ENCODE measurements at regions not wholly inside any gene's neighbourhood (a gene's known extent, or its start where the extent isn't known, plus 50 kb on each side); places are given as distances from the start of the nearest gene placed in this dataset.
"Not testable (repeated sequence)": the region's sequence is repeated elsewhere in the genome, so short reads cannot be mapped to it uniquely, and the experiment has no call there.

DNA sequence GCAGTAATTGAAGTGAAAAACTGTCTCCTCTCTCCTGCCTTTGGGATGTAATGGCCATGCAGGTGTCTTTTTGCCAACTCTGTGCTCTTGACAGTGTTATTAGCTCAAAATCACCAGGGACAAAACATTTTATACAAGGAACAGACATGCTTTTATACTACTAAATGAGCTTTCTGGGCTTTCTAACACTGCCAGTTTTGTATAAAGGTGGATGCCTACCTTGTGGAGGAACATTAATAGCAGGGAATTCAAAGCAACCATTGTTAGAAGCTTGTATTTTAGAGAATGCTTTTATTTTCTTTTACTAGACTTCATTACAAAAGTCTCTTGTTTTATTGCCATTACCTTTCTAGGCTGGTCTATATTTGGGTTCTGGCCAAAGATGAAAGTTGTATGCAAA is 54.7 kb upstream of the ARSJ start:
- Histone ChIP-seq H3K9me3 (replicated peaks; ENCODE audit: low read length) (no peaks in the 10 kb centered on the region), H3K4me2 (ENCODE audit: low read length) (no peak overlapping the region), H3K4me1 (ENCODE audit: control insufficient read depth, insufficient read depth, low read length) (no peaks in the 10 kb centered on the region), H3K36me3 (ENCODE audit: insufficient read depth, low read length) (no peaks in the 10 kb centered on the region), H3K27me3 (ENCODE audit: control insufficient read depth, insufficient read depth, low read length) (no peaks in the 10 kb centered on the region), H3K9ac (ENCODE audit: low read depth, low read length) (no peak overlapping the region), H3K4me3 (ENCODE audit: low read length) (no peak overlapping the region)

DNA sequence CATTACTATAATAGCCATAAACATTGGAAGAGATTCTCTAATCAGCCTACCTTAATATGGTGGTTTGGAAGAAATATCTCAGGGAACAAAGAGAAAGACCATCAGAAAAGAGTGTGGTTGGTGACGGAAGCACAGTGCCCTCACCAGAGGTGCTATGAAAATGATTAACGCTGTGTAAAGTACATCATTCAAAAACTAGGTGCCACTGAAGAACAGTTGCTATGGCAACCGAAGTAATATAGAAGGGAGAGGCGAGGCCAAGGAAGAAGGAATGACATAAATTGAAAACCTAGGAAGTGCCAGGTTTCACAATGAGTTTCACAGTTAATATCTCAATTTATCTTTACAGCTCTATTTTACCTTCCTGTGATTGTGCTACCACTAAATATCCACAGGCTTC is 57.0 kb upstream of the ARSJ start:
- Histone ChIP-seq H3K4me2 (ENCODE audit: low read length) (no peak overlapping the region), H3K4me1 (ENCODE audit: control insufficient read depth, insufficient read depth, low read length) (peaks cover 13% of the 10 kb centered on the region), H3K9ac (ENCODE audit: low read depth, low read length) (no peak overlapping the region), H3K4me3 (ENCODE audit: low read length) (no peak overlapping the region), H3K27me3 (ENCODE audit: control insufficient read depth, insufficient read depth, low read length) (no peaks in the 10 kb centered on the region), H3K9me3 (replicated peaks; ENCODE audit: low read length) (no peaks in the 10 kb centered on the region), H3K36me3 (ENCODE audit: insufficient read depth, low read length) (no peaks in the 10 kb centered on the region)

DNA sequence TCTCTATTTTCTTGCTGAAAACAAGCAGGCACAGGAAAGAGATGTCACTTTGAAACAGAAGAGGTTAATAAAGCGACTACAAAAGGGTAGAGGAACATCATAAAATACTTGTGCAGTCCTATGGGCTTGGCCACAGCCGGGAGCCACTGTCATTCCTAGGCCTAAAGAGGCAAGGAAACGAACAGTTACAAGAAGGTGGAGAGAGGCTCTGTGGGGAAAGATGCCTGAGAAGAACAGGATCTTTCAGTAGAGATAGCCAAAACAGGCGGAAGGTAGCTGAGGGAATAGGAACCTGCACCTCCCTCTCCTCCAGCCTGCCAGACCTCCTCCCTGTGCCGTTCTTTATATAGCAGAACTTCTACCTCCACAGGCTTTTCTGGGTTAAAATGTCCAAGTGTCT is 57.4 kb upstream of the ARSJ start:
- Histone ChIP-seq H3K9ac (ENCODE audit: low read depth, low read length) (no peak overlapping the region), H3K36me3 (ENCODE audit: insufficient read depth, low read length) (no peaks in the 10 kb centered on the region), H3K4me1 (ENCODE audit: control insufficient read depth, insufficient read depth, low read length) (peaks cover 13% of the 10 kb centered on the region), H3K9me3 (replicated peaks; ENCODE audit: low read length) (no peaks in the 10 kb centered on the region), H3K4me2 (ENCODE audit: low read length) (no peak overlapping the region), H3K4me3 (ENCODE audit: low read length) (no peak overlapping the region), H3K27me3 (ENCODE audit: control insufficient read depth, insufficient read depth, low read length) (no peaks in the 10 kb centered on the region)

DNA sequence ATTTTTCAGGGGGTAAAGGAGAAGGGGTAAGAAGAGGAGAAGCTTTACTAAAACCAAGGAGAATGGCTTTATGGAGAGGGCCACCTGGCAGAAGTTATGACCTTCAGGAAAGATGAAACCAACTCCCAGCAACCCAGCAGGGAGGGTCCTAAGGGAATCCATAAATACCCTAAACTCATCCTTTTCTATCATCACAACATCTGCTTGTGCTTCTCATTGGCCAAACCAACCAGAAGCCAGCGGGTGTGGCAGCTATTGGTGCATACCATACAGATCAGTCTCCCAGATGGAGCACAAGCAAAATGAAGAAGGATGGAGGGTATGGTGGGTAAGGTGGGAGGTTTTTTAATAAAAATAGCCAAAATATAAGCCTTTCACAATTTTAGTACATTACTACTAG is 58.5 kb upstream of the ARSJ start:
- no peak overlapping the region for H3K9ac ChIP-seq (ENCODE audit: low read depth, low read length)
- H3K27me3 ChIP-seq (ENCODE audit: control insufficient read depth, insufficient read depth, low read length), result no peaks in the 10 kb centered on the region
- H3K4me1 ChIP-seq (ENCODE audit: control insufficient read depth, insufficient read depth, low read length), result peaks cover 13% of the 10 kb centered on the region
- no peak overlapping the region for H3K4me3 ChIP-seq (ENCODE audit: low read length)
- no peak overlapping the region for H3K4me2 ChIP-seq (ENCODE audit: low read length)
- no peaks in the 10 kb centered on the region for H3K9me3 ChIP-seq (replicated peaks; ENCODE audit: low read length)
- no peaks in the 10 kb centered on the region for H3K36me3 ChIP-seq (ENCODE audit: insufficient read depth, low read length)

DNA sequence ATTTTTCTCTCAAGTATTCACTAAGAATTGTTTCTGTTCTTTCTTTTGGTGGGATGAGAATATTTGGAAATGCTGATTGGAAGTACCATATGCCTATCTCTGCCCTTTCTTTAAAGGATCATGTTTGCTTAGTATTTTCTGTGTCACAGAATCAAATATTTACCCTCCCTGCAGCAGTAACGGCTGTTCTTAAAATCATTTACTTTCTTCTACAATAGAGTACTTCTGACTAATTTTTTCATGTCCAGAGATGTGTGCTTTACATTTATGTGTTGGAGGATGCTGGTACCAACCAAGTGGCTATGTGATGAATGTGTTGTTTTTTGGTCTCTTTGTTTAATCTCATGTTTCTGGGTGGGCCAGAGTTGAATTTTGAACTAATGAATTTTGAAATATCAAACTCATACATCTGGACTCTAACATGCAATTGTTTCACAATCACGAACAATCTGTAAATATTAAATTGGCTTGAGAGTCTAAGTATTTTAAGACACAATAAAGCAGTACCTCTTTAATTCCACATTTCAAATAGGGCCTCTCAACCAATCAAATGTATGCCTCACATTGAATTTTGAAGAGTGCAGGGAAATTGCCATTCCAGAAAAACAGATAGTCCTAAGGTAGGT is 59.4 kb upstream of the ARSJ start:
- no peaks in the 10 kb centered on the region for H3K9me3 ChIP-seq (replicated peaks; ENCODE audit: low read length)
- no peaks in the 10 kb centered on the region for H3K36me3 ChIP-seq (ENCODE audit: insufficient read depth, low read length)
- H3K9ac ChIP-seq (ENCODE audit: low read depth, low read length), result no peak overlapping the region
- H3K4me2 ChIP-seq (ENCODE audit: low read length), result no peak overlapping the region
- H3K27me3 ChIP-seq (ENCODE audit: control insufficient read depth, insufficient read depth, low read length), result no peaks in the 10 kb centered on the region
- no peak overlapping the region for H3K4me3 ChIP-seq (ENCODE audit: low read length)
- peaks cover 13% of the 10 kb centered on the region for H3K4me1 ChIP-seq (ENCODE audit: control insufficient read depth, insufficient read depth, low read length)

DNA sequence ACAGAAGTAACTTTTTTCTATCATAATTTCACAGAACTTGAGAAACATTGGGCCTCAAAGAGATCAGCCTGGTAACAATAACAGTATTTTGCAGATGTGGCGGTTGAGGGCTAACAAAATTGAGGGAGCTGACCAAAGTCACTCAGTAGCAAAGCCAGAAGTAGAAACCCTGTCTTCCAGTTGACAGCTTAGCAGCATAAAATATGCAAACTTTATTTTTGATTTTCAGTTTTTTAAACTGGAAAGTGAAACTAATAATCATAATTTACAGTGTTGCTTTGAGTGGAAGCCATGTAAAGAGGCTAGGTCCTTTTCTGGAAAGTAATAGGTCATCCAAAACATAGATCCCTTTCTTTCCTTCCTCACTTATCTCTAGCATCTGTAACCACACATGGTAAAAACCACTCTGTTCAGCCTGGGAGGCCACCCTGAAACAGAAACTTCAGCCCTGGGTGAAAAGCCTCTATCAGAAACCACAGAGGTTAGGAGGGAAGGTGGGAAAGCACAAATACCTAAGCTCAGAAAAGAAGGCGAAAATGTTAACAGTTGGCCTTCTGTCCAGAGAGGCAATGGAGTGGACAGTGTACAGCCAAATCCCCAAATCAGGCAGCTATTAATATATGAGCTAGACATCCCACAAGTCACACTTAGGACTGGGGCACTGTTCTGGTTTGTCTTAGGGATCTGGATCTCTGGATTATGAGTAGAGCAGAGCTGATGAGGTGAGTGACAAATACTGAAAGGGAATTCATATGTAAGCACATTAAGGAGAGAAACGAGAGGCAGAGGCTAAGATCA is 61.1 kb upstream of the ARSJ start:
- Histone ChIP-seq H3K4me3 (ENCODE audit: low read length) (no peak overlapping the region), H3K9ac (ENCODE audit: low read depth, low read length) (no peak overlapping the region)

DNA sequence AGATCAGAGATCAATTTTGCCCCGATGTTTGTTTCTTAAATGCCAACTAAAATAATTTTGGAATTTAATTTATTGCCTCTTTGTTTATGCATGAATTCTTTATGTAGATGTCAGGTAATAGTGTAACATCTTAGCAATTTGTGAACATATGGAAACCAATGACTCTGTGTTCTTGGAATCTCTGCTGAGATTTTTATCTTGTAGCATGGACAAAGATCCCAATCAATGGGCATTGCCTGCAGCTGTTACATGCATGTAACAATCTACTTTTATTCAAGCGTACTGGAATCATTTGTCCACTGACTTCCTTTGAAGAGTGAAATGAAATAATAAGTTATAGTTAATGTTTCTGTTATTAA is 61.6 kb upstream of the ARSJ start:
- Histone ChIP-seq H3K9me3 (replicated peaks; ENCODE audit: low read length) (no peaks in the 10 kb centered on the region), H3K4me2 (ENCODE audit: low read length) (no peak overlapping the region), H3K4me3 (ENCODE audit: low read length) (no peak overlapping the region), H3K4me1 (ENCODE audit: control insufficient read depth, insufficient read depth, low read length) (peaks cover 13% of the 10 kb centered on the region), H3K27me3 (ENCODE audit: control insufficient read depth, insufficient read depth, low read length) (no peaks in the 10 kb centered on the region), H3K9ac (ENCODE audit: low read depth, low read length) (no peak overlapping the region), H3K36me3 (ENCODE audit: insufficient read depth, low read length) (no peaks in the 10 kb centered on the region)

More for the DNA sequence above, 61.1 kb upstream of the ARSJ start:
- Histone ChIP-seq H3K9me3 (replicated peaks; ENCODE audit: low read length) (no peaks in the 10 kb centered on the region), H3K27me3 (ENCODE audit: control insufficient read depth, insufficient read depth, low read length) (no peaks in the 10 kb centered on the region), H3K4me2 (ENCODE audit: low read length) (no peak overlapping the region), H3K4me1 (ENCODE audit: control insufficient read depth, insufficient read depth, low read length) (peaks cover 13% of the 10 kb centered on the region), H3K36me3 (ENCODE audit: insufficient read depth, low read length) (no peaks in the 10 kb centered on the region)

DNA sequence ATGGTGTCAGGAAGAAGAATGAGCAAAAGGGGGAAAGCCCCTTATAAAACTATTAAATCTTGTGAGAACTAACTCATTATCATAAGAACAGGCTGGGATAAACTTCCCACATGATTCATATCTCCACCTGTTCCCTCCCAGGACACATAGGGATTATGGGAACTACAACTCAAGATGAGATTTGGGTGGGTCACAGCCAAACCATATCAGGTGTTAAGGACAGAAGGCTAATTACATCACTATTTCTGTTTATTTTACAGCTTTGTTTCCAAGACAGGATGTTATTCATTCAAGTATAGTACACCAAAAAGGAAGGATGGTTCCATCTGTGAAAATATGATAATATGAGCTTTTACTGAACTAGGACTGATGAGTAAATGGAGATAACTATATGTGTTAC is 63.7 kb upstream of the ARSJ start:
- Histone ChIP-seq H3K9ac (ENCODE audit: low read depth, low read length) (no peak overlapping the region), H3K9me3 (replicated peaks; ENCODE audit: low read length) (no peaks in the 10 kb centered on the region), H3K4me1 (ENCODE audit: control insufficient read depth, insufficient read depth, low read length) (peaks cover 13% of the 10 kb centered on the region), H3K36me3 (ENCODE audit: insufficient read depth, low read length) (no peaks in the 10 kb centered on the region), H3K27me3 (ENCODE audit: control insufficient read depth, insufficient read depth, low read length) (no peaks in the 10 kb centered on the region), H3K4me3 (ENCODE audit: low read length) (no peak overlapping the region), H3K4me2 (ENCODE audit: low read length) (no peak overlapping the region)

DNA sequence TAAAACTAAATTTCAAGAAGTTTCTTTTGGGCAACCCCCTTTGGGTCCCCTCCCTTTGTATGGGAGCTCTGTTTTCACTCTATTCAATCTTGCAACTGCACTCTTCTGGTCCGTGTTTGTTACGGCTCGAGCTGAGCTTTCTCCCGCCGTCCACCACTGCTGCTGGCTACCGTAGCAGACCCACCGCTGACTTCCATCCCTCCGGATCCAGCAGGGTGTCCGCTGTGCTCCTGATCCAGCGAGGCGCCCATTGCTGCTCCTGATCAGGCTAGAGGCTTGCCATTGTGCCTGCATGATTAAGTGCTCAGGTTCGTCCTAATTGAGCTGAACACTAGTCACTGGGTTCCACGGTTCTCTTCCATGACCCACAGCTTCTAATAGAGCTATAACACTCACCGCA is 64.9 kb upstream of the ARSJ start:
- not testable (repeated sequence) for H3K4me3 ChIP-seq (ENCODE audit: low read length); H3K36me3 ChIP-seq (ENCODE audit: insufficient read depth, low read length); H3K9ac ChIP-seq (ENCODE audit: low read depth, low read length); H3K27me3 ChIP-seq (ENCODE audit: control insufficient read depth, insufficient read depth, low read length); H3K9me3 ChIP-seq (replicated peaks; ENCODE audit: low read length); H3K4me2 ChIP-seq (ENCODE audit: low read length)
- peaks cover 13% of the 10 kb centered on the region for H3K4me1 ChIP-seq (ENCODE audit: control insufficient read depth, insufficient read depth, low read length)

DNA sequence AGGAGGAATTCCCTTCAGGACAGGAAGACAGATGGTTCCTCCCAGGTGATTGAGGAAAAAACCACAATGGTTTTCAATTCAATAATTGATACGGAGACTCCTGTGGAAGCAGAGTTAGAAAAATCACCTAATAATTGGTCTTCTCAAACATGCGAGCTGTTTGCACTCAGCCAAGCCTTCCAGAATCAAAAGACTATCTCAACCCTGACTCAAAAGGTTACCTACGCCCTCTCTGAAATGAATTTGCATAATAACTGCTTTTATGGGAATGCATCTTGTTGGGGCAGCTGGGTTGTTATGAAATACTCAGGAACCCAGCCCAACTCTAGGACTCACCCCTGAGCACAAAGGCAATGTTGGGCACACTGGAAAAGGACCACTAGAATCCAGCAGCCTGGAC is 66.9 kb upstream of the ARSJ start:
- H3K9me3 ChIP-seq (replicated peaks; ENCODE audit: low read length), result no peaks in the 10 kb centered on the region
- no peak overlapping the region for H3K4me2 ChIP-seq (ENCODE audit: low read length)
- no peaks in the 10 kb centered on the region for H3K36me3 ChIP-seq (ENCODE audit: insufficient read depth, low read length)
- H3K27me3 ChIP-seq (ENCODE audit: control insufficient read depth, insufficient read depth, low read length), result no peaks in the 10 kb centered on the region
- H3K9ac ChIP-seq (ENCODE audit: low read depth, low read length), result no peak overlapping the region
- H3K4me1 ChIP-seq (ENCODE audit: control insufficient read depth, insufficient read depth, low read length), result peaks cover under 1% of the 10 kb centered on the region
- H3K4me3 ChIP-seq (ENCODE audit: low read length), result no peak overlapping the region

DNA sequence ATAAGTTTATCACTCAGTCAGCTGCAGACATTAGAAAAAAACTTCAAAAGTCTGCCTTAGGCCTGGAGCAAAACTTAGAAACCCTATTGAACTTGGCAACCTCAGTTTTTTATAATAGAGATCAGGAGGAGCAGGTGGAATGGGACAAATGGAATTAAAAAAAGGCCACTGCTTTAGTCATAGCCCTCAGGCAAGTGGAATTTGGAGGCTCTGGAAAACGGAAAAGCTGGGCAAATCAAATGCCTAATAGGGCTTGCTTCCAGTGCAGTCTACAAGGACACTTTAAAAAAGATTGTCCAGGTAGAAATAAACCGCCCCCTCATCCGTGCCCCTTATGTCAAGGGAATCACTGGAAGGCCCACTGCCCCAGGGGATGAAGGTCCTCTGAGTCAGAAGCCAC is 68.7 kb upstream of the ARSJ start:
- not testable (repeated sequence) for H3K9ac ChIP-seq (ENCODE audit: low read depth, low read length); H3K4me2 ChIP-seq (ENCODE audit: low read length); H3K4me3 ChIP-seq (ENCODE audit: low read length); H3K4me1 ChIP-seq (ENCODE audit: control insufficient read depth, insufficient read depth, low read length); H3K27me3 ChIP-seq (ENCODE audit: control insufficient read depth, insufficient read depth, low read length); H3K9me3 ChIP-seq (replicated peaks; ENCODE audit: low read length); H3K36me3 ChIP-seq (ENCODE audit: insufficient read depth, low read length)

DNA sequence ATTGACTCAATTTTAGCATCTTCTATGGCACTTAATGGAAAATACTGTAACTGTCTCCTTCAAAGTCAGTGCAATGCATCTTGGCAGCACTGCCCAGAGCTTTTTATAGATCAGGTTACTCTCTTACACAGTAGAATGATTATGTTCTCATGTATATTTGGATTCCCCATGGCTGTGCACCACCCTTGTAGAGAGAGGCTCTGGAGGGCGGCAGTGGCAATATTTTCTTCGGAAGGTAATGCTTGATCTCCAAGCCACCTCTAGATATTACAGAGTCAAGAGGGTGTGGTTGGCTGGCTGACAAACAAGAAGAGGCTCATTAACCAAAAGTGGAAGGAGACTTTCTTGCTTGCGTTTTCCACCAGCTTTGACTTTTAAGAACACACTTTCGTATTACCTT is 72.8 kb upstream of the ARSJ start:
- no peaks in the 10 kb centered on the region for H3K4me1 ChIP-seq (ENCODE audit: control insufficient read depth, insufficient read depth, low read length)
- no peaks in the 10 kb centered on the region for H3K27me3 ChIP-seq (ENCODE audit: control insufficient read depth, insufficient read depth, low read length)
- no peaks in the 10 kb centered on the region for H3K36me3 ChIP-seq (ENCODE audit: insufficient read depth, low read length)
- H3K4me3 ChIP-seq (ENCODE audit: low read length), result no peak overlapping the region
- H3K9me3 ChIP-seq (replicated peaks; ENCODE audit: low read length), result no peaks in the 10 kb centered on the region
- H3K4me2 ChIP-seq (ENCODE audit: low read length), result no peak overlapping the region
- no peak overlapping the region for H3K9ac ChIP-seq (ENCODE audit: low read depth, low read length)

Data from skeletal muscle satellite cell (primary cell).